ENCODE measurements at regions not wholly inside any gene's neighbourhood (a gene's known extent, or its start where the extent isn't known, plus 50 kb on each side); places are given as distances from the start of the nearest gene placed in this dataset.

- TF ChIP-seq, protein P1, sequence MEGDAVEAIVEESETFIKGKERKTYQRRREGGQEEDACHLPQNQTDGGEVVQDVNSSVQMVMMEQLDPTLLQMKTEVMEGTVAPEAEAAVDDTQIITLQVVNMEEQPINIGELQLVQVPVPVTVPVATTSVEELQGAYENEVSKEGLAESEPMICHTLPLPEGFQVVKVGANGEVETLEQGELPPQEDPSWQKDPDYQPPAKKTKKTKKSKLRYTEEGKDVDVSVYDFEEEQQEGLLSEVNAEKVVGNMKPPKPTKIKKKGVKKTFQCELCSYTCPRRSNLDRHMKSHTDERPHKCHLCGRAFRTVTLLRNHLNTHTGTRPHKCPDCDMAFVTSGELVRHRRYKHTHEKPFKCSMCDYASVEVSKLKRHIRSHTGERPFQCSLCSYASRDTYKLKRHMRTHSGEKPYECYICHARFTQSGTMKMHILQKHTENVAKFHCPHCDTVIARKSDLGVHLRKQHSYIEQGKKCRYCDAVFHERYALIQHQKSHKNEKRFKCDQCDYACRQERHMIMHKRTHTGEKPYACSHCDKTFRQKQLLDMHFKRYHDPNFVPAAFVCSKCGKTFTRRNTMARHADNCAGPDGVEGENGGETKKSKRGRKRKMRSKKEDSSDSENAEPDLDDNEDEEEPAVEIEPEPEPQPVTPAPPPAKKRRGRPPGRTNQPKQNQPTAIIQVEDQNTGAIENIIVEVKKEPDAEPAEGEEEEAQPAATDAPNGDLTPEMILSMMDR (IDR thresholded peaks at IDR 0.05 in 4 of 5, conservative IDR thresholded peaks at IDR 0.05 in 1 of 5) = no peak
- TF ChIP-seq POLR2A (IDR thresholded peaks at IDR 0.05) = no peak
Measured at GRCh38 chr9:71245651-71246050, 124.2 kb upstream of the TRPM3 start.
